GM12892 (cell line): ENCODE measurements at regions not wholly inside any gene's neighbourhood (a gene's known extent, or its start where the extent isn't known, plus 50 kb on each side); places are given as distances from the start of the nearest gene placed in this dataset.

ENCODE experiments used
- POLR2A ChIP-seq: IDR thresholded peaks from 2 replicates; pipeline ENCODE4 v1.6.1; 2011; ENCODE audit warnings: low read depth, low read length, control low read depth
- POLR2AphosphoS5 ChIP-seq: IDR thresholded peaks from 2 replicates; pipeline ENCODE4 v1.6.1; 2011; ENCODE audit warnings: low read depth, low read length, control low read depth

GRCh38 chr5:54378707-54379106 is 68.3 kb upstream of the ARL15 start:
- TF ChIP-seq POLR2A (no peak), POLR2AphosphoS5 (no peak)
